GM10248 (cell line): ENCODE measurements at regions not wholly inside any gene's neighbourhood (a gene's known extent, or its start where the extent isn't known, plus 50 kb on each side); places are given as distances from the start of the nearest gene placed in this dataset.
"Not testable (repeated sequence)": the region's sequence is repeated elsewhere in the genome, so short reads cannot be mapped to it uniquely, and the experiment has no call there.

Experiments used
- CTCF ChIA-PET: fragments of 300-600 bp; sonication (Branson Sonifier 250); formaldehyde crosslinking; extraction: SDS; loops from one replicate; lab custom pipeline; 2021; ENCODE audit warnings: antibody characterized with exemption; lab: Yijun Ruan, JAX
- POLR2A ChIA-PET: fragments of 350-650 bp; sonication (Branson Sonifier 250); formaldehyde crosslinking; extraction: SDS; loops from one replicate; lab custom pipeline; 2020; ENCODE audit warnings: antibody characterized with exemption; lab: Yijun Ruan, JAX
- DNase-seq: peaks from one replicate; pipeline ENCODE4 v3.0.0; 2012; ENCODE audit errors: extremely low spot score
- TF ChIP-seq, protein P1 (sequence below): IDR thresholded peaks from 2 replicates; pipeline ENCODE4 v1.5.1; 2012; ENCODE audit warnings: mild to moderate bottlenecking, low read depth; ENCODE audit errors: extremely low read depth, missing control alignments, control extremely low read depth

DNA sequence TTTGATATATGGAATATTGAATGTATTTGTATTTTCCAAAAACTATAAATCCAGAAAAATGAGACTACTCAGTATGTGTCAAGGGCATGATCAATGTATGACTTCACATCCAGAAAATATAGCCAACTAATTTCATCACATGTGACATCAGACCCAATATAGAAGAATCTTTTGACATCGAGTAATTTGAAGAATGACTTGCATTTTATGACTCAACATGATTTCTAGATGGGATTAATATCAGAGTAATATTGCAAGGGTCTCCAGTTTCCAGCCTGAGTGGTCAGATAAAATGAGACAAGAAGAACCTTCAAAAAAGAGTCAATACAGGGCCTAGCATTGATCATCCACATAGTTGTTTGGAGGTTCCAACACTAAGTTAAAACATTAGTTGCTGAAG is 467.5 kb upstream of the PAPPA start:
- DNase-seq = no peak
- CTCF ChIA-PET = no interaction called here
- TF ChIP-seq, protein P1, sequence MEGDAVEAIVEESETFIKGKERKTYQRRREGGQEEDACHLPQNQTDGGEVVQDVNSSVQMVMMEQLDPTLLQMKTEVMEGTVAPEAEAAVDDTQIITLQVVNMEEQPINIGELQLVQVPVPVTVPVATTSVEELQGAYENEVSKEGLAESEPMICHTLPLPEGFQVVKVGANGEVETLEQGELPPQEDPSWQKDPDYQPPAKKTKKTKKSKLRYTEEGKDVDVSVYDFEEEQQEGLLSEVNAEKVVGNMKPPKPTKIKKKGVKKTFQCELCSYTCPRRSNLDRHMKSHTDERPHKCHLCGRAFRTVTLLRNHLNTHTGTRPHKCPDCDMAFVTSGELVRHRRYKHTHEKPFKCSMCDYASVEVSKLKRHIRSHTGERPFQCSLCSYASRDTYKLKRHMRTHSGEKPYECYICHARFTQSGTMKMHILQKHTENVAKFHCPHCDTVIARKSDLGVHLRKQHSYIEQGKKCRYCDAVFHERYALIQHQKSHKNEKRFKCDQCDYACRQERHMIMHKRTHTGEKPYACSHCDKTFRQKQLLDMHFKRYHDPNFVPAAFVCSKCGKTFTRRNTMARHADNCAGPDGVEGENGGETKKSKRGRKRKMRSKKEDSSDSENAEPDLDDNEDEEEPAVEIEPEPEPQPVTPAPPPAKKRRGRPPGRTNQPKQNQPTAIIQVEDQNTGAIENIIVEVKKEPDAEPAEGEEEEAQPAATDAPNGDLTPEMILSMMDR = no peak
- POLR2A ChIA-PET = no interaction called here

GRCh38 chr9:115687356-115687755 is 466.2 kb upstream of the PAPPA start:
- CTCF ChIA-PET = no interaction called here
- TF ChIP-seq, protein P1 = no peak
- POLR2A ChIA-PET = no interaction called here
- DNase-seq = no peak

- DNase-seq = no peak
- TF ChIP-seq, protein P1 = no peak
- ChIA-PET POLR2A (no interaction called here), CTCF (interaction anchor here (1.5 kb wide), 1 partner anchor 19 kb away, joined by 4 read pairs; no protein-coding TSS in a partner anchor)
Measured at GRCh38 chr9:115689331-115689730, 464.3 kb upstream of the PAPPA start.

DNA sequence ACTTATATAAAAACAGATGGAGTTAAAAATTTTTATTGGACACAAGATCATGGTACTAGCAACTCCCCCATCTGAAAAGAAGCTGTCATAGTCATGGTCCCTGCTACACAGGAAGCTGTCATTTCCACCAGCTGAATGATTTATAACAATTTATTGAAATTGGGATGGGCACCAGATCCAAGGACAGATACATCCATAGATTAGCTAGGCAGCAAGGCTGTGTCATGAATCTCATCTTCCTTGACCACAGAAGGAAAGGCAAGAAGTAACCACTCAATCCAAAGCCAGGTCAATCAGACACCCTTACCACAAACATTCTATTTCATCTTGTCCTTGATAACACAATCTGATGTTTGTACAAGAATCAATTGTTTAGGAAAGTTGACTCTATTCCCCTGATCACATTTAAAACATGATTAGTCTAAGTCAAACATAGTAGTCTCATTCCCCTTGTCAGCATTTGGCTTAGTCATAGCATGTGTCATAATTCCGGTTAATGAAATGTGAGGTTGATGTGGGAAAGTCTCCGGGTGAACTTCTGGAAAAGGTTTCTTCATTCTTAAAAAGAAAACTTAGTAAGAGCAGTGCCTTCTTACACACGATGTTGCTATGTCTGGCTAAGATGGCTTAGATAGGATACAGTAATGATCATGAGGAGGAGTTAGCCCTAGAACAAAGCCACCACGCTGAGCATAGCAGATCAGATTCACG is 462.6 kb upstream of the PAPPA start:
- CTCF ChIA-PET = interaction anchor here (1.5 kb wide), 1 partner anchor 21 kb away, joined by 4 read pairs; no protein-coding TSS in a partner anchor
- TF ChIP-seq, protein P1 = no peak

DNA sequence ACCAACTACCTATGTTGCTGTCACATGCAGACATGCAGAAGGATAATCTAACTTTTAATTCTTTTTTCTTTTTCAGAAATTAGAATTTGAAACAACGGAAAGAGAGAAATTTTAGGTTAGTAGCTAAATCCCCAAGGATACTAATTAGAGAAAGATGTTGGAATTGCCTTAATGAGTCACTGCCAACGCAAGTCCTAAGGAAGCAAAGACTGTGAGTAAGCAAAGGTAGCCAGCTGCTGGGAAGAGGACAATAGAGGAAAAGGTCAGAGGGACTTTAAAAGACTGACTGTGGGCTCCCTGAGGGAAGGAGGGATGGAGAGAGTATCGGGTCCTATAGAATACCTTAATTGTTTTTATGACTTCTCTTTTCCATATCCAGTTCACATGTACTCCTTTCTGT is 461.9 kb upstream of the PAPPA start:
- CTCF ChIA-PET = no interaction called here
- DNase-seq = no peak
- POLR2A ChIA-PET = no interaction called here
- TF ChIP-seq, protein P1 = no peak

More for the DNA sequence above, 462.6 kb upstream of the PAPPA start:
- POLR2A ChIA-PET = no interaction called here
- DNase-seq = no peak

DNA sequence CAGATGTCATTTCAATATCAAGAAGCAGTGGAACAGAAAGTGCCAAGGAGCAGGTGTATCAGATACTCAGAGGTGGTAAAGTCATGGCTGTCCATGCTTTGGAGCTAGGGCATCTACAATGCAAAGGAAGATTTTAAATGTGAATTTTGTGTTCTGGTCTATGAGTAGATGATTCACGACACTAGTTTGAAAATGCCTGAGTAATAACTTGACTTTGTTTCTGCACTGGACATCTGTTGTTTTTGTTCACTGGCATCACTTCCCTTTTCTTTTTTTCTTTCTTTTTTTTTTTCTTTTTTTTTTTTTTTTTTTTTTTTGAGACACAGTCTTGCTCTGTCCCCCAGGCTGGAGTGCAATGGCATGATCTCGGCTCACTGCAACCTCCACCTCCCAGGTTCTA is 460.7 kb upstream of the PAPPA start:
- POLR2A ChIA-PET, CTCF ChIA-PET, DNase-seq: not testable (repeated sequence)

DNA sequence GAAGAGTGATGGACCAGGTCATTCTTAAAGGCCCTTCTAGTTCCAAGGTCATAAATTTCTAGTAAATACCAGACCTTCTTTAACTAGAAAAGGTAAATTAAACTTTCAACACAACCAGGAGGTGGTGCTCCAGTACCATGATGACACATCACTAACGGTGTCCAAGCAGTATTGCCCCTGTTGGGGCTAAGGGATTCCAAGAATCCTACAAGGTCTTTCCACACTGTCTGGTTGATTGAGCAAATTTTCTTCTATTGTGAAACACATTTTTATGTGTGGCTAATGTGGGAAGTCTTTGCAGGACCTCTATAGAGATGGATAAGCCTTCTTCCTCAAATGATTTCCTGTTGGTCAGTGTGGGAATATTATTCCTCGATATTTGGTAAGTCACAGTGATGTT is 459.6 kb upstream of the PAPPA start:
- POLR2A ChIA-PET = no interaction called here
- CTCF ChIA-PET = no interaction called here
- no peak for DNase-seq

More for the DNA sequence above, 459.6 kb upstream of the PAPPA start:
- TF ChIP-seq, protein P1 = no peak
